ENCODE measurements at regions not wholly inside any gene's neighbourhood (a gene's known extent, or its start where the extent isn't known, plus 50 kb on each side); places are given as distances from the start of the nearest gene placed in this dataset.

GRCh38 chr9:14482856-14483255 is 168.9 kb upstream of the NFIB start:
- TF ChIP-seq, protein P1, sequence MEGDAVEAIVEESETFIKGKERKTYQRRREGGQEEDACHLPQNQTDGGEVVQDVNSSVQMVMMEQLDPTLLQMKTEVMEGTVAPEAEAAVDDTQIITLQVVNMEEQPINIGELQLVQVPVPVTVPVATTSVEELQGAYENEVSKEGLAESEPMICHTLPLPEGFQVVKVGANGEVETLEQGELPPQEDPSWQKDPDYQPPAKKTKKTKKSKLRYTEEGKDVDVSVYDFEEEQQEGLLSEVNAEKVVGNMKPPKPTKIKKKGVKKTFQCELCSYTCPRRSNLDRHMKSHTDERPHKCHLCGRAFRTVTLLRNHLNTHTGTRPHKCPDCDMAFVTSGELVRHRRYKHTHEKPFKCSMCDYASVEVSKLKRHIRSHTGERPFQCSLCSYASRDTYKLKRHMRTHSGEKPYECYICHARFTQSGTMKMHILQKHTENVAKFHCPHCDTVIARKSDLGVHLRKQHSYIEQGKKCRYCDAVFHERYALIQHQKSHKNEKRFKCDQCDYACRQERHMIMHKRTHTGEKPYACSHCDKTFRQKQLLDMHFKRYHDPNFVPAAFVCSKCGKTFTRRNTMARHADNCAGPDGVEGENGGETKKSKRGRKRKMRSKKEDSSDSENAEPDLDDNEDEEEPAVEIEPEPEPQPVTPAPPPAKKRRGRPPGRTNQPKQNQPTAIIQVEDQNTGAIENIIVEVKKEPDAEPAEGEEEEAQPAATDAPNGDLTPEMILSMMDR (IDR thresholded peaks at IDR 0.05; ENCODE audit: extremely low read depth in 1 of 2, insufficient read depth in 1 of 2, low read depth in 1 of 2, low read length in 2 of 2), result no peak
- TF ChIP-seq EZH2 (IDR thresholded peaks at IDR 0.05; ENCODE audit: borderline replicate concordance, low read depth, low read length, severe bottlenecking) (no peak), MAX (IDR thresholded peaks at IDR 0.05; ENCODE audit: insufficient read depth, insufficient read length) (no peak)
